Ovary (tissue), 3 donors: ENCODE measurements at regions not wholly inside any gene's neighbourhood (a gene's known extent, or its start where the extent isn't known, plus 50 kb on each side); places are given as distances from the start of the nearest gene placed in this dataset.

Experiments used
- CTCF ChIP-seq, 3 donors: fragments of 450-650 bp in 2 of 3; fragments of 200-600 bp in 1 of 3; IDR thresholded peaks; one replicate each; pipeline versions ENCODE4 v1.5.1 to v1.8.0; 2016 to 2022; ENCODE audit warnings: antibody characterized with exemption in 3 of 3, mild to moderate bottlenecking in 1 of 3
- POLR2A ChIP-seq: fragments of 450-650 bp; IDR thresholded peaks from one replicate; pipeline ENCODE4 v1.6.1; 2017; ENCODE audit warnings: antibody characterized with exemption, mild to moderate bottlenecking, moderate library complexity
- donor health status: DM: no; HTN: no; CAD: no.

- TF ChIP-seq POLR2A (no peak), CTCF (IDR thresholded peaks at IDR 0.05) (no peak)
These were observed 409.9 kb downstream of the LPIN1 start for GRCh38 chr2:12156349-12156748.
